HCT116 (cell line): ENCODE measurements at regions not wholly inside any gene's neighbourhood (a gene's known extent, or its start where the extent isn't known, plus 50 kb on each side); places are given as distances from the start of the nearest gene placed in this dataset.

Experiments used
- ATAC-seq: fragments of 200-7000 bp; cut with Tn5 transposase; 2 replicates; pipeline ENCODE4 v1.9.1; 2020; ENCODE audit warnings: mild to moderate bottlenecking, moderate library complexity
- BruUV-seq: library from RNA; stranded (reverse); fragments of 400-500 nt; replicated peaks from 2 replicates; lab custom pipeline; 2021; lab: Mats Ljungman, UMichigan
- CTCF ChIA-PET: fragments of 300-600 bp; sonication (Branson Sonifier 250); formaldehyde crosslinking; loops from one replicate; lab custom pipeline; 2021; ENCODE audit warnings: antibody characterized with exemption; lab: Charles Lee
- POLR2A ChIA-PET: fragments of 300-600, 350-600 bp; sonication (Branson Sonifier 250); formaldehyde crosslinking; loops from one replicate; lab custom pipeline; 2021; ENCODE audit warnings: antibody characterized with exemption; lab: Charles Lee
- RAD21 ChIA-PET, 2 experiments: fragments of 300-600 bp; sonication (Branson Sonifier 250); formaldehyde crosslinking; loops; one replicate each; lab custom pipeline; 2023; ENCODE audit warnings: low total read pairs in 2 of 2; ENCODE audit not compliant: uncharacterized antibody in 2 of 2, unreplicated experiment in 2 of 2, low non-redundant PET in 1 of 2; lab: Charles Lee
- DNase-seq: peaks from one replicate; pipeline ENCODE4 v3.0.0-alpha.2; 2010; ENCODE audit warnings: low read depth, low spot score
- H2AFZ ChIP-seq: fragments of 200-600 bp; shearing (Covaris generic), sonication (generic); 2 replicates; pipeline ENCODE4 v1.6.1; 2017; ENCODE audit warnings: low read depth, mixed run types, mixed read lengths, antibody characterized with exemption, low read length; ENCODE audit not compliant: poor library complexity, severe bottlenecking
- H3K27ac ChIP-seq: 2 replicates; pipeline ENCODE4 v1.5.1; 2012; ENCODE audit warnings: low read depth, low read length
- H3K27me3 ChIP-seq: fragments of 200-600 bp; sonication (generic); 2 replicates; pipeline ENCODE4 v1.6.1; 2016; ENCODE audit warnings: mixed run types, low read length, mixed read lengths; ENCODE audit not compliant: insufficient read depth
- H3K36me3 ChIP-seq, 2 experiments: fragments of 200-500 bp in 1 of 2; fragments of 200-600 bp in 1 of 2; sonication (Bioruptor generic) in 1 of 2; sonication (generic) in 1 of 2; 2 replicates each; pipeline versions ENCODE4 v1.5.1 to v1.6.1; 2014 to 2016; ENCODE audit warnings: low read length in 2 of 2, inconsistent platforms in 1 of 2, mixed read lengths in 1 of 2, mixed run types in 1 of 2; ENCODE audit not compliant: insufficient read depth in 2 of 2, control insufficient read depth in 1 of 2
- H3K4me1 ChIP-seq, 2 experiments: fragments of 200-600 bp in 1 of 2; sonication (generic) in 1 of 2; 2 replicates each; pipeline versions ENCODE4 v1.5.1 to v1.6.1; 2012 to 2017; ENCODE audit warnings: low read length in 2 of 2, inconsistent platforms in 1 of 2, mild to moderate bottlenecking in 1 of 2, mixed read lengths in 1 of 2, mixed run types in 1 of 2, moderate library complexity in 1 of 2; ENCODE audit not compliant: insufficient read depth in 2 of 2, control insufficient read depth in 1 of 2
- H3K4me2 ChIP-seq: fragments of 200-600 bp; sonication (generic); 2 replicates; pipeline ENCODE4 v1.6.1; 2017; ENCODE audit warnings: mixed run types, low read length, mixed read lengths
- H3K4me3 ChIP-seq, 2 experiments: fragments of 200-600 bp in 1 of 2; sonication (generic) in 1 of 2; replicated peaks in 1 of 2; 2 replicates each; pipeline ENCODE4 v1.5.1; 2011 to 2016; ENCODE audit warnings: low read length in 2 of 2, control low read depth in 1 of 2, low read depth in 1 of 2, mild to moderate bottlenecking in 1 of 2, mixed read lengths in 1 of 2, mixed run types in 1 of 2
- H3K79me2 ChIP-seq: fragments of 200-600 bp; sonication (generic); 2 replicates; pipeline ENCODE4 v1.6.1; 2017; ENCODE audit warnings: mild to moderate bottlenecking, mixed run types, low read length, moderate library complexity, mixed read lengths; ENCODE audit not compliant: insufficient read depth
- H3K9ac ChIP-seq: fragments of 200-600 bp; sonication (generic); 2 replicates; pipeline ENCODE4 v1.6.1; 2016; ENCODE audit warnings: low read length, mixed read lengths
- H3K9me2 ChIP-seq: fragments of 200-600 bp; sonication (generic), shearing (Covaris generic); 2 replicates; pipeline ENCODE4 v1.6.1; 2017; ENCODE audit warnings: mixed run types, mild to moderate bottlenecking, moderate library complexity; ENCODE audit not compliant: insufficient read depth
- H3K9me3 ChIP-seq, 2 experiments: fragments of 200-500 bp in 1 of 2; fragments of 200-600 bp in 1 of 2; sonication (Bioruptor generic) in 1 of 2; sonication (generic) in 1 of 2; 2 replicates each; pipeline ENCODE4 v1.6.1; 2014 to 2017; ENCODE audit warnings: low read length in 2 of 2, mixed read lengths in 2 of 2, inconsistent platforms in 1 of 2, low read depth in 1 of 2, mild to moderate bottlenecking in 1 of 2, mixed run types in 1 of 2, moderate library complexity in 1 of 2; ENCODE audit not compliant: control insufficient read depth in 1 of 2, insufficient read depth in 1 of 2
- H4K20me1 ChIP-seq: fragments of 200-600 bp; sonication (generic), shearing (Covaris generic); 2 replicates; pipeline ENCODE4 v1.6.1; 2017; ENCODE audit warnings: mixed run types, mild to moderate bottlenecking, moderate library complexity; ENCODE audit not compliant: insufficient read depth
- CEBPB ChIP-seq: IDR thresholded peaks from 2 replicates; pipeline ENCODE4 v1.6.1; 2012; ENCODE audit warnings: low read depth
- EGR1 ChIP-seq: IDR thresholded peaks from 2 replicates; pipeline ENCODE4 v1.6.1; 2012; ENCODE audit warnings: low read depth
- FOSL1 ChIP-seq: IDR thresholded peaks from 2 replicates; pipeline ENCODE4 v1.6.1; 2012; ENCODE audit warnings: low read depth
- JUND ChIP-seq: IDR thresholded peaks from 2 replicates; pipeline ENCODE4 v1.6.1; 2012
- POLR2A ChIP-seq: IDR thresholded peaks from 2 replicates; pipeline ENCODE4 v1.7.0; 2011; ENCODE audit warnings: borderline replicate concordance; ENCODE audit not compliant: insufficient read depth, insufficient read length; ENCODE audit errors: extremely low read depth
- RAD21 ChIP-seq: IDR thresholded peaks from 2 replicates; pipeline ENCODE4 v1.6.1; 2012; ENCODE audit warnings: low read depth, mild to moderate bottlenecking
- SIN3A ChIP-seq: IDR thresholded peaks from 2 replicates; pipeline ENCODE4 v1.6.1; 2012; ENCODE audit warnings: low read depth
- SP1 ChIP-seq: IDR thresholded peaks from 2 replicates; pipeline ENCODE4 v1.6.1; 2012; ENCODE audit warnings: low read depth
- TCF7L2 ChIP-seq: IDR thresholded peaks from 2 replicates; pipeline ENCODE4 v1.7.0; 2011; ENCODE audit warnings: borderline replicate concordance, inconsistent platforms; ENCODE audit not compliant: insufficient read depth, insufficient read length; ENCODE audit errors: extremely low read depth
- YY1 ChIP-seq: IDR thresholded peaks from 2 replicates; pipeline ENCODE4 v1.6.1; 2011; ENCODE audit warnings: low read length, low read depth, moderate library complexity, mild to moderate bottlenecking; ENCODE audit not compliant: insufficient replicate concordance; ENCODE audit errors: extremely low read depth
- ZFX ChIP-seq: fragments of 450-650 bp; IDR thresholded peaks from 2 replicates; pipeline ENCODE4 v1.6.1; 2017
- ZNF274 ChIP-seq: fragments of 200-500 bp; sonication (Bioruptor generic); IDR thresholded peaks from 2 replicates; pipeline ENCODE4 v1.6.1; 2014; ENCODE audit warnings: mild to moderate bottlenecking, low read depth, low read length, inconsistent platforms
- intact Hi-C: fragments of 100-400 bp; cut with micrococcal nuclease; formaldehyde crosslinking; loops from 2 replicates; pipeline ENCODE4 v1.10.0; 2022
- TF ChIP-seq, protein P1 (sequence below): IDR thresholded peaks from 2 replicates; pipeline ENCODE4 v1.6.1; 2011; ENCODE audit warnings: mild to moderate bottlenecking, low read length, moderate library complexity; ENCODE audit not compliant: insufficient replicate concordance; ENCODE audit errors: extremely low read depth
- TF ChIP-seq, protein P2 (sequence below), 3 experiments: fragments of 200-600 bp in 1 of 3; sonication (generic) in 1 of 3; IDR thresholded peaks in 2 of 3; conservative IDR thresholded peaks in 1 of 3; 2 replicates each; pipeline ENCODE4 v1.5.1; 2012 to 2017; ENCODE audit warnings: low read depth in 2 of 3, low read length in 2 of 3, antibody characterized with exemption in 1 of 3, borderline replicate concordance in 1 of 3, control low read depth in 1 of 3, mild to moderate bottlenecking in 1 of 3, mixed read lengths in 1 of 3, mixed run types in 1 of 3, moderate library complexity in 1 of 3; ENCODE audit not compliant: insufficient read depth in 1 of 3

DNA sequence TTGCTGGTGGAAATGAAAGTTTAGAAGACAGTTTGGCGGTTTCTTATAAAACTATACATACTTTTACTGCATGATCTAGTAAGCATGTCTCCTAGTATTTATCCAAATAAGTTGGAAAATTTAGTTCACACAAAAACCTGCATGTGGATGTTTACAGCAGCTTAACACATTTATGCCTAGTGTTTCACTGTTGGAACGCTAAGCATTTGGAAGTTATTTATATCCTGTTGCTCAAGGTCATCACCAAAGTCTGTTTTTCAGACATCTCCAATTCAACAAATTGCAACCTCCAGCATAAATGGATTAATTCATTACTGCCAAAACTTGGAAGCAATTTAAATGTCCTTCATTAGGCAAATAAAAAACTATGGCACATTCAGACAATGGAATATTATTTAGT, 461.8 kb downstream of the SUCLA2 start:
- ATAC-seq (no peak), DNase-seq (no peak)
- no peak overlapping the region for H2AFZ ChIP-seq
- no peaks in the 10 kb centered on the region for H4K20me1 ChIP-seq
- no peak overlapping the region for H3K27ac ChIP-seq
- RAD21 ChIA-PET, result no interaction called here
- H3K4me2 ChIP-seq, result no peak overlapping the region
- CTCF ChIA-PET, result no interaction called here
- no TSS peak for BruUV-seq
- no peaks in the 10 kb centered on the region for H3K36me3 ChIP-seq
- TF ChIP-seq RAD21 (no peak), EGR1 (no peak), ZFX (no peak), FOSL1 (no peak), ZNF274 (no peak), JUND (no peak), TCF7L2 (no peak), SP1 (no peak), POLR2A (no peak), YY1 (no peak), CEBPB (no peak), SIN3A (no peak)
- TF ChIP-seq, protein P1, sequence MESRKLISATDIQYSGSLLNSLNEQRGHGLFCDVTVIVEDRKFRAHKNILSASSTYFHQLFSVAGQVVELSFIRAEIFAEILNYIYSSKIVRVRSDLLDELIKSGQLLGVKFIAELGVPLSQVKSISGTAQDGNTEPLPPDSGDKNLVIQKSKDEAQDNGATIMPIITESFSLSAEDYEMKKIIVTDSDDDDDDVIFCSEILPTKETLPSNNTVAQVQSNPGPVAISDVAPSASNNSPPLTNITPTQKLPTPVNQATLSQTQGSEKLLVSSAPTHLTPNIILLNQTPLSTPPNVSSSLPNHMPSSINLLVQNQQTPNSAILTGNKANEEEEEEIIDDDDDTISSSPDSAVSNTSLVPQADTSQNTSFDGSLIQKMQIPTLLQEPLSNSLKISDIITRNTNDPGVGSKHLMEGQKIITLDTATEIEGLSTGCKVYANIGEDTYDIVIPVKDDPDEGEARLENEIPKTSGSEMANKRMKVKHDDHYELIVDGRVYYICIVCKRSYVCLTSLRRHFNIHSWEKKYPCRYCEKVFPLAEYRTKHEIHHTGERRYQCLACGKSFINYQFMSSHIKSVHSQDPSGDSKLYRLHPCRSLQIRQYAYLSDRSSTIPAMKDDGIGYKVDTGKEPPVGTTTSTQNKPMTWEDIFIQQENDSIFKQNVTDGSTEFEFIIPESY, result no peak
- TF ChIP-seq, protein P2, sequence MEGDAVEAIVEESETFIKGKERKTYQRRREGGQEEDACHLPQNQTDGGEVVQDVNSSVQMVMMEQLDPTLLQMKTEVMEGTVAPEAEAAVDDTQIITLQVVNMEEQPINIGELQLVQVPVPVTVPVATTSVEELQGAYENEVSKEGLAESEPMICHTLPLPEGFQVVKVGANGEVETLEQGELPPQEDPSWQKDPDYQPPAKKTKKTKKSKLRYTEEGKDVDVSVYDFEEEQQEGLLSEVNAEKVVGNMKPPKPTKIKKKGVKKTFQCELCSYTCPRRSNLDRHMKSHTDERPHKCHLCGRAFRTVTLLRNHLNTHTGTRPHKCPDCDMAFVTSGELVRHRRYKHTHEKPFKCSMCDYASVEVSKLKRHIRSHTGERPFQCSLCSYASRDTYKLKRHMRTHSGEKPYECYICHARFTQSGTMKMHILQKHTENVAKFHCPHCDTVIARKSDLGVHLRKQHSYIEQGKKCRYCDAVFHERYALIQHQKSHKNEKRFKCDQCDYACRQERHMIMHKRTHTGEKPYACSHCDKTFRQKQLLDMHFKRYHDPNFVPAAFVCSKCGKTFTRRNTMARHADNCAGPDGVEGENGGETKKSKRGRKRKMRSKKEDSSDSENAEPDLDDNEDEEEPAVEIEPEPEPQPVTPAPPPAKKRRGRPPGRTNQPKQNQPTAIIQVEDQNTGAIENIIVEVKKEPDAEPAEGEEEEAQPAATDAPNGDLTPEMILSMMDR (IDR thresholded peaks at IDR 0.05 in 2 of 3, conservative IDR thresholded peaks at IDR 0.05 in 1 of 3; ENCODE audit: borderline replicate concordance in 1 of 3, insufficient read depth in 1 of 3, low read depth in 2 of 3, low read length in 2 of 3), result no peak
- H3K4me1 ChIP-seq, result no peaks in the 10 kb centered on the region
- no peaks in the 10 kb centered on the region for H3K79me2 ChIP-seq
- no peak overlapping the region for H3K4me3 ChIP-seq
- intact Hi-C loops, result no loop called here
- no peaks in the 10 kb centered on the region for H3K27me3 ChIP-seq
- POLR2A ChIA-PET, result no interaction called here
- H3K9ac ChIP-seq, result no peak overlapping the region
- H3K9me3 ChIP-seq, result no peaks in the 10 kb centered on the region
- no peaks in the 10 kb centered on the region for H3K9me2 ChIP-seq
